ENCODE measurements at regions not wholly inside any gene's neighbourhood (a gene's known extent, or its start where the extent isn't known, plus 50 kb on each side); places are given as distances from the start of the nearest gene placed in this dataset.

DNA sequence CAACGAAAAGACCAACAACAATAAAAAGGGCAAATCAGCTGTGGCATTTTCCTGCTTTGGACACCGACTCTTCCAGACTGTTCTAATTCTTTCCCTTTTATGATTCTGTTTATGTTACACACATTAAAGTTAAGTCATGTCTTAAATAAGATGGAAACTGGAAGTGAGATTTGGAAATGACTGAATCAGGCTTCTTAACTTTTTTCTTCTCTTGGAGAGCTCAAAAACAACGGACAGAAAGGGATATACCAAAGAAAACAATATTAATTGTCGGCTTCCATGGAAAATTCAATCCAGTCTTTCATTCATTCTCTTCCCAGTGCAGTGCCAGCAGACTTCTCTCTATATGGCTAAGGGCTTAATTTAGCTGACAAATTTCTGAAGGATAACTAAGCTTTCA is 214.9 kb upstream of the DDHD1 start:
- TF ChIP-seq HNRNPK (IDR thresholded peaks at IDR 0.05; ENCODE audit: low read depth, low read length, poor library complexity, severe bottlenecking) (no peak), ZNF41 (CRISPR knock-in tag; conservative IDR thresholded peaks at IDR 0.05) (no peak), TRIM28 (IDR thresholded peaks at IDR 0.05) (no peak), FOXK2 (conservative IDR thresholded peaks at IDR 0.05 in 1 of 2, IDR thresholded peaks at IDR 0.05 in 1 of 2; ENCODE audit: low read depth in 2 of 2) (no peak), ZNF551 (CRISPR knock-in tag; IDR thresholded peaks at IDR 0.05) (no peak), MTF1 (CRISPR knock-in tag; IDR thresholded peaks at IDR 0.05; ENCODE audit: borderline replicate concordance) (no peak), CBX2 (IDR thresholded peaks at IDR 0.05; ENCODE audit: insufficient read depth, low read length, poor library complexity, severe bottlenecking) (no peak)
- Histone ChIP-seq H3K9me1 (ENCODE audit: control insufficient read depth, insufficient read depth, low read length) (no peaks in the 10 kb centered on the region), H3K27me3 (ENCODE audit: control insufficient read depth in 2 of 2, insufficient read depth in 2 of 2, low read length in 2 of 2) (no peaks in the 10 kb centered on the region), H3K36me3 (ENCODE audit: control insufficient read depth, insufficient read depth, low read length) (no peaks in the 10 kb centered on the region), H3K27ac (ENCODE audit: extremely low read depth, low read depth, low read length) (no peak overlapping the region), H3K79me2 (ENCODE audit: control insufficient read depth, insufficient read depth, low read length) (no peaks in the 10 kb centered on the region), H3K9ac (ENCODE audit: insufficient read depth in 1 of 2, low read depth in 2 of 2, low read length in 2 of 2) (no peak overlapping the region), H4K20me1 (replicated peaks; ENCODE audit: control insufficient read depth, insufficient read depth, low read length) (no peaks in the 10 kb centered on the region), H3K4me2 (ENCODE audit: insufficient read depth, low read length) (no peak overlapping the region), H3K4me3 (no peak overlapping the region), H3K9me3 (replicated peaks; ENCODE audit: control insufficient read depth, insufficient read depth, low read depth, low read length) (no peaks in the 10 kb centered on the region), H2AFZ (ENCODE audit: low read depth, low read length) (no peak overlapping the region), H3K4me1 (replicated peaks in 1 of 2; ENCODE audit: control insufficient read depth in 2 of 2, insufficient read depth in 2 of 2, low read length in 2 of 2) (no peaks in the 10 kb centered on the region)
- BruUV-seq (replicated peaks) = no TSS peak
- in situ Hi-C loops (cut with MboI) = no loop called here
- ChIA-PET CTCF (ENCODE audit: low intra/inter-chr PET ratio) (no interaction called here), POLR2A (no interaction called here)
- FAIRE-seq = no peak
- intact Hi-C loops (cut with micrococcal nuclease) = no loop called here
- DNase-seq (ENCODE audit: extremely low read depth in 1 of 4, low spot score in 3 of 4) = no peak
- WGBS (ENCODE audit: insufficient coverage, low coverage, missing lambda C conversion rate) = 0% methylated on average over 4 of the region's 4 CpGs
- ATAC-seq = no peak

GRCh38 chr14:53367644-53368026 is 214.5 kb upstream of the DDHD1 start:
- FAIRE-seq (no peak), ATAC-seq (no peak), DNase-seq (ENCODE audit: extremely low read depth in 1 of 4, low spot score in 3 of 4) (no peak)
- Histone ChIP-seq H3K4me1 (replicated peaks in 1 of 2; ENCODE audit: control insufficient read depth in 2 of 2, insufficient read depth in 2 of 2, low read length in 2 of 2) (no peaks in the 10 kb centered on the region), H3K9me3 (replicated peaks; ENCODE audit: control insufficient read depth, insufficient read depth, low read depth, low read length) (no peaks in the 10 kb centered on the region), H3K9me1 (ENCODE audit: control insufficient read depth, insufficient read depth, low read length) (no peaks in the 10 kb centered on the region), H2AFZ (ENCODE audit: low read depth, low read length) (no peak overlapping the region), H4K20me1 (replicated peaks; ENCODE audit: control insufficient read depth, insufficient read depth, low read length) (no peaks in the 10 kb centered on the region), H3K4me3 (no peak overlapping the region), H3K4me2 (ENCODE audit: insufficient read depth, low read length) (no peak overlapping the region), H3K27ac (ENCODE audit: extremely low read depth, low read depth, low read length) (no peak overlapping the region), H3K36me3 (ENCODE audit: control insufficient read depth, insufficient read depth, low read length) (no peaks in the 10 kb centered on the region), H3K9ac (ENCODE audit: insufficient read depth in 1 of 2, low read depth in 2 of 2, low read length in 2 of 2) (no peak overlapping the region), H3K27me3 (ENCODE audit: control insufficient read depth in 2 of 2, insufficient read depth in 2 of 2, low read length in 2 of 2) (no peaks in the 10 kb centered on the region), H3K79me2 (ENCODE audit: control insufficient read depth, insufficient read depth, low read length) (no peaks in the 10 kb centered on the region)
- ChIA-PET CTCF (ENCODE audit: low intra/inter-chr PET ratio) (no interaction called here), POLR2A (no interaction called here)
- TF ChIP-seq BRF1 (IDR thresholded peaks at IDR 0.05; ENCODE audit: borderline replicate concordance, extremely low read depth, insufficient read length) (no peak), MTA1 (IDR thresholded peaks at IDR 0.05; ENCODE audit: borderline replicate concordance) (no peak), KLF1 (tag; IDR thresholded peaks at IDR 0.05) (no peak), ETV5 (CRISPR knock-in tag; IDR thresholded peaks at IDR 0.05; ENCODE audit: low read depth) (no peak), HDGF (IDR thresholded peaks at IDR 0.05) (no peak)
- in situ Hi-C loops (cut with MboI) = no loop called here
- WGBS (ENCODE audit: insufficient coverage, low coverage, missing lambda C conversion rate) = 7% methylated on average over 4 of the region's 4 CpGs
- no TSS peak for BruUV-seq (replicated peaks)
- intact Hi-C loops (cut with micrococcal nuclease) = no loop called here
